ENCODE measurements at regions not wholly inside any gene's neighbourhood (a gene's known extent, or its start where the extent isn't known, plus 50 kb on each side); places are given as distances from the start of the nearest gene placed in this dataset.

- H3K4me3 ChIP-seq (ENCODE audit: low read length) = no peak overlapping the region
- no peak for DNase-seq (ENCODE audit: low read depth)
- TF ChIP-seq, protein P1, sequence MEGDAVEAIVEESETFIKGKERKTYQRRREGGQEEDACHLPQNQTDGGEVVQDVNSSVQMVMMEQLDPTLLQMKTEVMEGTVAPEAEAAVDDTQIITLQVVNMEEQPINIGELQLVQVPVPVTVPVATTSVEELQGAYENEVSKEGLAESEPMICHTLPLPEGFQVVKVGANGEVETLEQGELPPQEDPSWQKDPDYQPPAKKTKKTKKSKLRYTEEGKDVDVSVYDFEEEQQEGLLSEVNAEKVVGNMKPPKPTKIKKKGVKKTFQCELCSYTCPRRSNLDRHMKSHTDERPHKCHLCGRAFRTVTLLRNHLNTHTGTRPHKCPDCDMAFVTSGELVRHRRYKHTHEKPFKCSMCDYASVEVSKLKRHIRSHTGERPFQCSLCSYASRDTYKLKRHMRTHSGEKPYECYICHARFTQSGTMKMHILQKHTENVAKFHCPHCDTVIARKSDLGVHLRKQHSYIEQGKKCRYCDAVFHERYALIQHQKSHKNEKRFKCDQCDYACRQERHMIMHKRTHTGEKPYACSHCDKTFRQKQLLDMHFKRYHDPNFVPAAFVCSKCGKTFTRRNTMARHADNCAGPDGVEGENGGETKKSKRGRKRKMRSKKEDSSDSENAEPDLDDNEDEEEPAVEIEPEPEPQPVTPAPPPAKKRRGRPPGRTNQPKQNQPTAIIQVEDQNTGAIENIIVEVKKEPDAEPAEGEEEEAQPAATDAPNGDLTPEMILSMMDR (conservative IDR thresholded peaks at IDR 0.05; ENCODE audit: low read depth, low read length) = no peak
These were observed 193.5 kb upstream of the NEBL start for GRCh38 chr10:21090609-21091082.

- DNase-seq (ENCODE audit: low read depth) = peak; percentile 84
- H3K4me3 ChIP-seq (ENCODE audit: low read length) = no peak overlapping the region
- TF ChIP-seq, protein P1 (conservative IDR thresholded peaks at IDR 0.05; ENCODE audit: low read depth, low read length) = no peak
These were observed 190.4 kb upstream of the NEBL start for GRCh38 chr10:21087476-21087875.

GRCh38 chr10:21084700-21085099 lies 187.6 kb upstream of the NEBL start:
- no peak for DNase-seq (ENCODE audit: low read depth)
- H3K4me3 ChIP-seq (ENCODE audit: low read length) = no peak overlapping the region
- TF ChIP-seq, protein P1 (conservative IDR thresholded peaks at IDR 0.05; ENCODE audit: low read depth, low read length) = no peak

- no peak for DNase-seq (ENCODE audit: low read depth)
- no peak overlapping the region for H3K4me3 ChIP-seq (ENCODE audit: low read length)
- TF ChIP-seq, protein P1 (conservative IDR thresholded peaks at IDR 0.05; ENCODE audit: low read depth, low read length) = no peak
These were observed 186.8 kb upstream of the NEBL start for GRCh38 chr10:21083861-21084260.

DNA sequence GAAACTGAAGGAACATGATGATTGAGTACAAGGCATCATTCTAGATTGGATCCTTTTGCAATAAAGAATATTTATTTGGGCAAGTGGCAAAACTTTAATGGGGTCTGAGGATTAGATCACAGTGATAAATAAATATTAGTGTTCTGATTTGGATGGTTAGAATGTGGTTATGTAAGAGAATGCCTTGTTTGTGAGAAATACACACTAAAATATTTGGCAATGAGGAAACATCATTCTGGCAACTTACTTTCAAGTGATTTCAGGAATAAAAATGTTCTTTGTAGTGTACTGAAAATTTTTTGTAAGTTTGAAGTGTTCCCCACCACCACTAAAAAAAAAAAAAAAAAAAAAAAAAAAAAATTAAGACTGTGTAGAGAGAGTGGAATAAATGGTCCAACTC lies 185.1 kb upstream of the NEBL start:
- TF ChIP-seq, protein P1 (conservative IDR thresholded peaks at IDR 0.05; ENCODE audit: low read depth, low read length) = no peak
- no peak overlapping the region for H3K4me3 ChIP-seq (ENCODE audit: low read length)

GRCh38 chr10:21080261-21080660 lies 183.2 kb upstream of the NEBL start:
- TF ChIP-seq, protein P1 (conservative IDR thresholded peaks at IDR 0.05; ENCODE audit: low read depth, low read length) = no peak
- no peak overlapping the region for H3K4me3 ChIP-seq (ENCODE audit: low read length)
- DNase-seq (ENCODE audit: low read depth) = no peak

More for the DNA sequence above, 185.1 kb upstream of the NEBL start:
- no peak for DNase-seq (ENCODE audit: low read depth)

DNA sequence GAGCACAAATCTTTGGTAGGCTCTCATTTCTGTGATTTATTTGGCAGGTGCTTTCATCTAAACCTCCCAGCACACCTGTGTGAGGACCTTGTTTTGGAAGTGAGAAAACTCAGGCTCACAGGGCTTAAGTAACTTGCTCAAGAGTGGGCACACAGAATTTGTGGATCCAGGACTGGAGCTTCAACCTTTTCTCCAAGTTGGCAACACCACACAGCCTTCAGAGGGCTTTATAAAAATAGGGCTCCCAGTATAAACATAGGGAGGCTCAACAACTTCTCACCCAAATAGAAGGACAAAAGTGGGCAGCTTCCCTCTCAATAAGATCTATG lies 182.2 kb upstream of the NEBL start:
- TF ChIP-seq, protein P1 (conservative IDR thresholded peaks at IDR 0.05; ENCODE audit: low read depth, low read length) = no peak
- no peak for DNase-seq (ENCODE audit: low read depth)
- no peak overlapping the region for H3K4me3 ChIP-seq (ENCODE audit: low read length)

Data from retinal pigment epithelial cell (primary cell).